Pancreas (tissue), 10 donors: ENCODE measurements at regions not wholly inside any gene's neighbourhood (a gene's known extent, or its start where the extent isn't known, plus 50 kb on each side); places are given as distances from the start of the nearest gene placed in this dataset.

Source experiments
- ATAC-seq, 4 donors: fragments of 200-7000 bp; cut with Tn5 transposase; one replicate each; pipeline versions ENCODE4 v1.8.0 to v1.9.1; 2020; ENCODE audit warnings: mild to moderate bottlenecking in 4 of 4, moderate library complexity in 4 of 4
- DNase-seq, 6 donors: peaks; one replicate each; pipeline ENCODE4 v3.0.0-alpha.2; 2020
- FAIRE-seq: peaks from 2 replicates; lab custom pipeline; 2012; peaks lifted over from hg19 to GRCh38; lab: Jason Lieb, UNC
- H3K27ac ChIP-seq, 4 donors: fragments of 200-600 bp; sonication (generic); 1 replicate in 3 of 4; 2 replicates in 1 of 4; pipeline versions ENCODE4 v1.5.0 to v1.8.0; 2020
- H3K27me3 ChIP-seq, 4 donors: fragments of 200-600 bp; one replicate each; pipeline ENCODE4 v1.8.0; 2021
- H3K36me3 ChIP-seq, 3 donors: fragments of 200-600 bp; sonication (generic) in 1 of 3; one replicate each; pipeline versions ENCODE4 v1.5.0 to v1.8.0; 2020 to 2021
- H3K4me1 ChIP-seq, 3 donors: fragments of 200-600 bp; one replicate each; pipeline ENCODE4 v1.8.0; 2021
- H3K4me3 ChIP-seq, 4 donors: fragments of 200-600 bp; sonication (generic) in 2 of 4; one replicate each; pipeline versions ENCODE4 v1.5.0 to v1.8.0; 2020 to 2021
- H3K9me3 ChIP-seq, 4 donors: fragments of 200-600 bp; one replicate each; pipeline ENCODE4 v1.8.0; 2021
- WGBS, 2 donors: extraction: QIAGEN DNeasy Blood & Tissue Kit; methylation state at CpG; one replicate each; pipeline ENCODE4 v1.1.7; 2013; 5-methylcytosine and 5-hydroxymethylcytosine counted together
- intact Hi-C, 3 donors: fragments of 100-400 bp; cut with DNase I; formaldehyde crosslinking; loops; one replicate each; pipeline versions ENCODE4 v1.11.1 to v1.14.2; 2022
- TF ChIP-seq, protein P1 (sequence below), 4 donors: fragments of 200-600 bp; sonication (generic) in 3 of 4; IDR thresholded peaks; one replicate each; pipeline versions ENCODE4 v1.5.0 to v1.8.0; 2021; ENCODE audit warnings: antibody characterized with exemption in 4 of 4
- donor health status: healthy with polysubstance abuse.
- donor health status: DM: no; HTN: no; CAD: no; lungs with moderate emphysema.
- donor health status: DM: no; HTN: no; CAD: no.
- donor health status: control.
- donor health status: control.
- donor health status: Bipolar disorder and iron deficiency.
- donor health status: DM: yes; HTN: yes; CAD: no.
- donor health status: DM: no; HTN: no; CAD: no.
- donor health status: DM: no; HTN: no; CAD: no.
- donor health status: DM: yes; HTN: yes; CAD: no.

DNA sequence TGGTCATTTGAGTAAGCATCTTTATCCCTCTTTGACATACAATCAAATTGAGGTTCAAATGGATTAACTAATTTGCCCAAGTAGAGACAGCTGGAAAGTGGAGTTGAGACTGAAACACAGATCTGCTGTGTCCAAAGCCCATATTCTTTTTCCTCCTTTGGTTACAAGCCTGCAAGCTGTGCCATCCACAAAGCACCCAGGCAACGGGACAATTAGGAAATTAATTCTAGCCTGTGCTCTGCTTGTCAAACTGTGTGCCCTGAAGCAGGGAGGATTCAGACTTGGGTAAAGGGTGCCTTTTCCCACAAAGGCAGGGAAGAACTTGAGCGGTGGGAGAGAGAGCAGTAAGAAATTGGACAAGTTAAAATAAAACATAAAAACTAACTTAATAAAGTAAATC lies 127.9 kb downstream of the DTWD1 start:
- intact Hi-C loops = no loop called here

DNA sequence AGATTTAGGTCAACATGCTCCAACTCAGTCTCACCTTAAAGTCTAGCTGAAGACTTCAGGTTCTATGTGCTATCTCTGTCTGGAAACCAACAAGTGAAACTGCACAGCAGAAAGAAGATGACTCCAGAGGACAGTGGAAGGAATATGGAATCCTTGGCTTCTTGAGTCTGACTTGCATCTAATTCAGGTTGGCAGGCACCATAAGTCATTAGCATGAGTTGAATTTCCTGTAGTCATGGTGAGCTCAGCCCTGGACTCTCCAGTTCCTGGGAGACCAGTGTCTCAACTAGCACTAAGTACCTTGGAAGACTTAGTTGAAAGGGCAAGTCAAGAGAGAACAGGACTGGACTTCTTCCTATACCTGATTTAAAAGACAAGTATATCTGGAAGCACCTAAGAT lies 129.7 kb downstream of the DTWD1 start:
- no peaks in the 10 kb centered on the region for H3K36me3 ChIP-seq
- DNase-seq = no peak
- H3K27me3 ChIP-seq = no peaks in the 10 kb centered on the region
- TF ChIP-seq, protein P1, sequence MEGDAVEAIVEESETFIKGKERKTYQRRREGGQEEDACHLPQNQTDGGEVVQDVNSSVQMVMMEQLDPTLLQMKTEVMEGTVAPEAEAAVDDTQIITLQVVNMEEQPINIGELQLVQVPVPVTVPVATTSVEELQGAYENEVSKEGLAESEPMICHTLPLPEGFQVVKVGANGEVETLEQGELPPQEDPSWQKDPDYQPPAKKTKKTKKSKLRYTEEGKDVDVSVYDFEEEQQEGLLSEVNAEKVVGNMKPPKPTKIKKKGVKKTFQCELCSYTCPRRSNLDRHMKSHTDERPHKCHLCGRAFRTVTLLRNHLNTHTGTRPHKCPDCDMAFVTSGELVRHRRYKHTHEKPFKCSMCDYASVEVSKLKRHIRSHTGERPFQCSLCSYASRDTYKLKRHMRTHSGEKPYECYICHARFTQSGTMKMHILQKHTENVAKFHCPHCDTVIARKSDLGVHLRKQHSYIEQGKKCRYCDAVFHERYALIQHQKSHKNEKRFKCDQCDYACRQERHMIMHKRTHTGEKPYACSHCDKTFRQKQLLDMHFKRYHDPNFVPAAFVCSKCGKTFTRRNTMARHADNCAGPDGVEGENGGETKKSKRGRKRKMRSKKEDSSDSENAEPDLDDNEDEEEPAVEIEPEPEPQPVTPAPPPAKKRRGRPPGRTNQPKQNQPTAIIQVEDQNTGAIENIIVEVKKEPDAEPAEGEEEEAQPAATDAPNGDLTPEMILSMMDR (IDR thresholded peaks at IDR 0.05) = no peak
- H3K4me1 ChIP-seq = no peaks in the 10 kb centered on the region
- no peak overlapping the region for H3K4me3 ChIP-seq
- no peak overlapping the region for H3K27ac ChIP-seq
- FAIRE-seq = no peak
- intact Hi-C loops = no loop called here
- ATAC-seq = no peak
- no peaks in the 10 kb centered on the region for H3K9me3 ChIP-seq

More for the DNA sequence above, 127.9 kb downstream of the DTWD1 start:
- no peak for FAIRE-seq
- TF ChIP-seq, protein P1 (IDR thresholded peaks at IDR 0.05) = no peak
- H3K4me3 ChIP-seq = no peak overlapping the region
- no peaks in the 10 kb centered on the region for H3K9me3 ChIP-seq
- H3K4me1 ChIP-seq = no peaks in the 10 kb centered on the region
- DNase-seq = no peak
- H3K27ac ChIP-seq = no peak overlapping the region
- 75 to 79% methylated on average over 2 of the region's 2 CpGs for WGBS, 2 donors
- H3K36me3 ChIP-seq = no peaks in the 10 kb centered on the region
- ATAC-seq = no peak
- no peaks in the 10 kb centered on the region for H3K27me3 ChIP-seq

DNA sequence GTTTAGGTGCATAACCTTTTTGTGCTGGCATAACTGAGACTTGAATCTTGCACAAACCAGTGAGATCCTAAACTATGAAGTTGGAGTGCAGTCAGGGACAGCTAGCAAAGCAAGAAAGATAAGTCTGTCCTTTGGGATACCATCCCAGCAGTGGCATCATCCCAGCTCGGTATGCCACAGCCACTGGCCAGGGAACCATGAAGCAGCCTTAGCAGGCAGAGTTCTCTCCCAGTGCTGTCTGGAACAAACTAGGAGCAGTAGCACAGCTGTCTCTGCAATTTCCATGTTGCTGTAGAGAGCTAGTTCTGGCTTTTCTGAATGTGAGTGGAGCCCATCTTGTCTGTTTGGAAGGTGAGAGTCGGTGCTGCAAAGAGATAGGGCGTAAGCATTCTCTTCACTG lies 130.3 kb downstream of the DTWD1 start:
- no peak overlapping the region for H3K27ac ChIP-seq
- no peaks in the 10 kb centered on the region for H3K9me3 ChIP-seq
- no peak for ATAC-seq
- no peak for FAIRE-seq
- H3K27me3 ChIP-seq = no peaks in the 10 kb centered on the region
- no peaks in the 10 kb centered on the region for H3K36me3 ChIP-seq
- no peak for DNase-seq
- no peak overlapping the region for H3K4me3 ChIP-seq
- intact Hi-C loops = no loop called here
- WGBS, 2 donors = 54 to 66% methylated on average over 3 of the region's 3 CpGs
- TF ChIP-seq, protein P1 (IDR thresholded peaks at IDR 0.05) = no peak
- H3K4me1 ChIP-seq = no peaks in the 10 kb centered on the region

DNA sequence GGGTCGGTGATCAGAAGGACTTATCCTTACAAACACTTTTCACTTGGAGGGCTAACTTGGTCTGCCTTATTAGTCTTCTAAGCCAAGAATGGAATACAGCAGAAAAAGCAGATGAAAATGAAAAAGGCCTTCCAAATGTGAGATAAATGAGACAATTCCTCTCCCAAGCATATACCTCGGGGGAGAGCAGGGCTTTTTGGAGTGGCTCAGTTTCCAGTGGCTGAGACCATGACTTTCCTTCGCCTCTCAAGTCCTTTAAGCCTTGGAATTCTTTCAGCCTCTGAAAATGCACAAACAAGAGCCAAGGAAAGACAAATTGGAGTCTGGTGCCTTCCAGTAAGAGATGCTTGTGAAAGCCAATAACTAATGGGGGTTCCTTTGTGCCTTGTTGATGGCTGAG lies 130.9 kb downstream of the DTWD1 start:
- FAIRE-seq = no peak
- DNase-seq = no peak
- Histone ChIP-seq H3K9me3 (no peaks in the 10 kb centered on the region), H3K27ac (no peak overlapping the region), H3K27me3 (no peaks in the 10 kb centered on the region), H3K4me3 (no peak overlapping the region), H3K36me3 (no peaks in the 10 kb centered on the region), H3K4me1 (no peaks in the 10 kb centered on the region)
- no peak for ATAC-seq
- WGBS, 2 donors = 63% methylated on average over 3 of the region's 3 CpGs
- TF ChIP-seq, protein P1 (IDR thresholded peaks at IDR 0.05) = no peak
- intact Hi-C loops = no loop called here

DNA sequence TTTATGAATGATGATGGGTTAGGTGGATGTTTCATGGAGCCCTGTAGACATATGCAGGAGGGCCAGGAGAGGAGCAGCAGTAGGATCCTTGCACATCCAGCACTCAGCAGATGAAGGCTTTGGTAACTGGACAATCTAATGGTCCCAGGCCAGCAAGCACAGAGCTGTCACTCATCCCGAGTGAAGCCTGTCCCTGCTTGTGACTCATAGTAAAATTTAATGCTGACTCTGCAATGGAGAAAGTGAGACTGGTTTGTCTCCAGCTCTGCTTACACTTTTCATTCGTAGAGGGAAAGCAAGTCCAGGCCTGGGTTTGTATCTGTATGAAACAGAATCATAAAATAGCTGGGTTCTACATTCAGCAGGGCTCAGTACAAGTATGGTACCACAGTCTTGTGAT lies 131.7 kb downstream of the DTWD1 start:
- Histone ChIP-seq H3K27ac (no peak overlapping the region), H3K4me3 (no peak overlapping the region), H3K4me1 (no peaks in the 10 kb centered on the region), H3K36me3 (no peaks in the 10 kb centered on the region), H3K27me3 (no peaks in the 10 kb centered on the region), H3K9me3 (no peaks in the 10 kb centered on the region)
- FAIRE-seq = no peak
- 62 to 66% methylated on average over 2 of the region's 2 CpGs for WGBS, 2 donors
- TF ChIP-seq, protein P1 (IDR thresholded peaks at IDR 0.05) = no peak
- no peak for ATAC-seq
- DNase-seq = no peak
- intact Hi-C loops = no loop called here
